GM23338 (cell line): ENCODE measurements at regions not wholly inside any gene's neighbourhood (a gene's known extent, or its start where the extent isn't known, plus 50 kb on each side); places are given as distances from the start of the nearest gene placed in this dataset.
A peak's percentile ranks its signal among the peaks of the same experiment; 100 is the strongest.

Source experiments
- ATAC-seq: fragments of 200-7000 bp; cut with Tn5 transposase; 3 replicates; pipeline ENCODE4 v1.9.1; 2020
- DNase-seq: peaks from one replicate; pipeline ENCODE4 v3.0.0-alpha.2; 2015; ENCODE audit warnings: low spot score
- H2AFZ ChIP-seq: fragments of 200-600 bp; sonication (generic); 2 replicates; pipeline ENCODE4 v1.8.0; 2016; ENCODE audit warnings: antibody characterized with exemption, mild to moderate bottlenecking, moderate library complexity
- H3F3A ChIP-seq: fragments of 200-600 bp; sonication (generic); replicated peaks from 2 replicates; pipeline ENCODE4 v1.8.0; 2017; ENCODE audit warnings: antibody characterized with exemption, mixed run types, low read depth
- H3K27ac ChIP-seq: fragments of 200-600 bp; sonication (generic); 2 replicates; pipeline ENCODE4 v1.6.1; 2016; ENCODE audit warnings: low read depth
- H3K27me3 ChIP-seq: fragments of 200-600 bp; sonication (generic); 2 replicates; pipeline ENCODE4 v1.8.0; 2016; ENCODE audit warnings: mild to moderate bottlenecking, mixed run types, moderate library complexity; ENCODE audit not compliant: insufficient read depth
- H3K36me3 ChIP-seq: fragments of 200-600 bp; sonication (generic); 2 replicates; pipeline ENCODE4 v1.8.0; 2016; ENCODE audit warnings: mild to moderate bottlenecking; ENCODE audit not compliant: insufficient read depth
- H3K4me1 ChIP-seq: fragments of 200-600 bp; sonication (generic); 2 replicates; pipeline ENCODE4 v1.8.0; 2016; ENCODE audit warnings: mild to moderate bottlenecking, moderate library complexity; ENCODE audit not compliant: insufficient read depth
- H3K4me2 ChIP-seq: fragments of 200-600 bp; sonication (generic); 2 replicates; pipeline ENCODE4 v1.7.1; 2017; ENCODE audit warnings: mixed run types
- H3K4me3 ChIP-seq: fragments of 200-600 bp; sonication (generic); 2 replicates; pipeline ENCODE4 v1.6.1; 2016; ENCODE audit warnings: mixed run types
- H3K79me2 ChIP-seq: fragments of 200-600 bp; sonication (generic); replicated peaks from 2 replicates; pipeline ENCODE4 v1.8.0; 2017; ENCODE audit warnings: mild to moderate bottlenecking; ENCODE audit not compliant: insufficient read depth
- H3K9me2 ChIP-seq: fragments of 200-600 bp; sonication (generic); 2 replicates; pipeline ENCODE4 v1.8.0; 2017; ENCODE audit not compliant: insufficient read depth
- H4K20me1 ChIP-seq: fragments of 200-600 bp; sonication (generic); replicated peaks from 2 replicates; pipeline ENCODE4 v1.8.0; 2017; ENCODE audit warnings: mild to moderate bottlenecking; ENCODE audit not compliant: insufficient read depth
- H3K27ac Mint-ChIP-seq: 2 replicates; pipeline ENCODE4 v1.8.0; 2020; ENCODE audit warnings: inconsistent platforms, mild to moderate bottlenecking, moderate library complexity, mixed read lengths
- H3K27me3 Mint-ChIP-seq: 3 replicates; pipeline ENCODE4 v1.8.0; 2022; ENCODE audit warnings: low read depth, mild to moderate bottlenecking, moderate library complexity, mixed read lengths, inconsistent platforms; ENCODE audit not compliant: insufficient read depth, poor library complexity
- H3K36me3 Mint-ChIP-seq: 3 replicates; pipeline ENCODE4 v1.8.0; 2021; ENCODE audit warnings: low read depth, mild to moderate bottlenecking, inconsistent platforms, moderate library complexity, mixed read lengths
- H3K4me1 Mint-ChIP-seq: 3 replicates; pipeline ENCODE4 v1.8.0; 2020; ENCODE audit warnings: mild to moderate bottlenecking, inconsistent platforms, mixed read lengths
- H3K4me3 Mint-ChIP-seq: 3 replicates; pipeline ENCODE4 v1.8.0; 2021; ENCODE audit warnings: moderate library complexity, mild to moderate bottlenecking, inconsistent platforms, mixed read lengths
- H3K9me3 Mint-ChIP-seq: 3 replicates; pipeline ENCODE4 v1.8.0; 2020; ENCODE audit warnings: moderate library complexity, mild to moderate bottlenecking, inconsistent platforms, mixed read lengths
- CTCF ChIP-seq, 2 experiments: fragments of 200-600 bp in 1 of 2; sonication (generic) in 1 of 2; conservative IDR thresholded peaks; 2 replicates each; pipeline versions ENCODE4 v1.5.1 to v1.6.1; 2016 to 2017; ENCODE audit warnings: antibody characterized with exemption in 2 of 2, low read depth in 2 of 2, mild to moderate bottlenecking in 2 of 2, moderate library complexity in 1 of 2
- ETS1 ChIP-seq: IDR thresholded peaks from 2 replicates; pipeline ENCODE4 v1.6.1; 2016; ENCODE audit warnings: antibody characterized with exemption
- EZH2 ChIP-seq: fragments of 200-600 bp; sonication (generic); IDR thresholded peaks from one replicate; pipeline ENCODE4 v1.8.0; 2017; ENCODE audit warnings: antibody characterized with exemption, mild to moderate bottlenecking, low read depth; ENCODE audit not compliant: unreplicated experiment
- EZH2phosphoT487 ChIP-seq: fragments of 200-600 bp; sonication (generic); IDR thresholded peaks from one replicate; pipeline ENCODE4 v1.8.1; 2018; ENCODE audit warnings: antibody characterized with exemption; ENCODE audit not compliant: unreplicated experiment
- JUNB ChIP-seq: IDR thresholded peaks from one replicate; pipeline ENCODE4 v1.6.1; 2016; ENCODE audit warnings: antibody characterized with exemption; ENCODE audit not compliant: unreplicated experiment
- POLR2AphosphoS5 ChIP-seq: IDR thresholded peaks from 2 replicates; pipeline ENCODE4 v1.6.1; 2016; ENCODE audit warnings: antibody characterized with exemption, low read depth
- STAT1 ChIP-seq: IDR thresholded peaks from one replicate; pipeline ENCODE4 v1.6.1; 2016; ENCODE audit warnings: antibody characterized with exemption; ENCODE audit not compliant: unreplicated experiment
- ZNF114 ChIP-seq: fragments of 250-450 bp; sonication (Bioruptor Pico); IDR thresholded peaks from 2 replicates; pipeline ENCODE4 v1.5.0; 2020; ENCODE audit warnings: mild to moderate bottlenecking, moderate library complexity
- ZNF331 ChIP-seq: fragments of 250-450 bp; sonication (Bioruptor Pico); IDR thresholded peaks from 2 replicates; pipeline ENCODE4 v1.5.0; 2020; ENCODE audit warnings: low read depth, mild to moderate bottlenecking, moderate library complexity
- TF ChIP-seq, protein P1 (sequence below): IDR thresholded peaks from one replicate; pipeline ENCODE4 v1.6.1; 2018; ENCODE audit warnings: antibody characterized with exemption; ENCODE audit not compliant: unreplicated experiment

- Mint-ChIP-seq H3K27me3 (peaks cover 3% of the 10 kb centered on the region), H3K9me3 (no peaks in the 10 kb centered on the region), H3K36me3 (no peaks in the 10 kb centered on the region), H3K27ac (no peak overlapping the region), H3K4me3 (no peak overlapping the region), H3K4me1 (peaks cover 16% of the 10 kb centered on the region)
- no peaks in the 10 kb centered on the region for H3K36me3 ChIP-seq
- no peak overlapping the region for H2AFZ ChIP-seq
- H4K20me1 ChIP-seq, result no peaks in the 10 kb centered on the region
- no peaks in the 10 kb centered on the region for H3K9me2 ChIP-seq
- H3K79me2 ChIP-seq, result no peaks in the 10 kb centered on the region
- H3K27ac ChIP-seq, result no peak overlapping the region
- no peaks in the 10 kb centered on the region for H3F3A ChIP-seq
- DNase-seq, result peak; percentile 3
- no peak overlapping the region; the same call in 1 of the 2 replicates for H3K4me2 ChIP-seq
- peaks cover 5% of the 10 kb centered on the region; the same call in 1 of the 2 replicates for H3K4me1 ChIP-seq
- no peak for TF ChIP-seq STAT1
- TF ChIP-seq EZH2phosphoT487, result no peak
- no peak for TF ChIP-seq EZH2
- no peak for TF ChIP-seq POLR2AphosphoS5
- no peak for TF ChIP-seq ZNF114 (CRISPR knock-in tag)
- TF ChIP-seq, protein P1, sequence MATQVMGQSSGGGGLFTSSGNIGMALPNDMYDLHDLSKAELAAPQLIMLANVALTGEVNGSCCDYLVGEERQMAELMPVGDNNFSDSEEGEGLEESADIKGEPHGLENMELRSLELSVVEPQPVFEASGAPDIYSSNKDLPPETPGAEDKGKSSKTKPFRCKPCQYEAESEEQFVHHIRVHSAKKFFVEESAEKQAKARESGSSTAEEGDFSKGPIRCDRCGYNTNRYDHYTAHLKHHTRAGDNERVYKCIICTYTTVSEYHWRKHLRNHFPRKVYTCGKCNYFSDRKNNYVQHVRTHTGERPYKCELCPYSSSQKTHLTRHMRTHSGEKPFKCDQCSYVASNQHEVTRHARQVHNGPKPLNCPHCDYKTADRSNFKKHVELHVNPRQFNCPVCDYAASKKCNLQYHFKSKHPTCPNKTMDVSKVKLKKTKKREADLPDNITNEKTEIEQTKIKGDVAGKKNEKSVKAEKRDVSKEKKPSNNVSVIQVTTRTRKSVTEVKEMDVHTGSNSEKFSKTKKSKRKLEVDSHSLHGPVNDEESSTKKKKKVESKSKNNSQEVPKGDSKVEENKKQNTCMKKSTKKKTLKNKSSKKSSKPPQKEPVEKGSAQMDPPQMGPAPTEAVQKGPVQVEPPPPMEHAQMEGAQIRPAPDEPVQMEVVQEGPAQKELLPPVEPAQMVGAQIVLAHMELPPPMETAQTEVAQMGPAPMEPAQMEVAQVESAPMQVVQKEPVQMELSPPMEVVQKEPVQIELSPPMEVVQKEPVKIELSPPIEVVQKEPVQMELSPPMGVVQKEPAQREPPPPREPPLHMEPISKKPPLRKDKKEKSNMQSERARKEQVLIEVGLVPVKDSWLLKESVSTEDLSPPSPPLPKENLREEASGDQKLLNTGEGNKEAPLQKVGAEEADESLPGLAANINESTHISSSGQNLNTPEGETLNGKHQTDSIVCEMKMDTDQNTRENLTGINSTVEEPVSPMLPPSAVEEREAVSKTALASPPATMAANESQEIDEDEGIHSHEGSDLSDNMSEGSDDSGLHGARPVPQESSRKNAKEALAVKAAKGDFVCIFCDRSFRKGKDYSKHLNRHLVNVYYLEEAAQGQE, result no peak
- no peak for TF ChIP-seq ZNF331 (CRISPR knock-in tag)
- no peaks in the 10 kb centered on the region for H3K27me3 ChIP-seq
- no peak for ATAC-seq
- H3K4me3 ChIP-seq, result no peak overlapping the region
These were observed 279.9 kb downstream of the GRIN2B start for GRCh38 chr12:13701502-13701901.

- no peak for TF ChIP-seq CTCF (conservative IDR thresholded peaks at IDR 0.05; ENCODE audit: low read depth in 2 of 2)
- TF ChIP-seq EZH2, result no peak
- TF ChIP-seq EZH2phosphoT487, result no peak
- TF ChIP-seq ETS1, result no peak
- TF ChIP-seq POLR2AphosphoS5, result no peak
- no peak for TF ChIP-seq JUNB
- TF ChIP-seq ZNF114 (CRISPR knock-in tag), result no peak
- TF ChIP-seq STAT1, result no peak
These were observed 283.4 kb downstream of the GRIN2B start for GRCh38 chr12:13697973-13698372.

More at GRCh38 chr12:13697973-13698372, 283.4 kb downstream of the GRIN2B start:
- Mint-ChIP-seq H3K27me3 (peaks cover 1% of the 10 kb centered on the region), H3K4me3 (no peak overlapping the region), H3K4me1 (peaks cover 16% of the 10 kb centered on the region), H3K9me3 (no peaks in the 10 kb centered on the region), H3K36me3 (no peaks in the 10 kb centered on the region; the same call in 2 of the 3 replicates), H3K27ac (no peak overlapping the region)
- Histone ChIP-seq H3K27ac (no peak overlapping the region), H3K9me2 (no peaks in the 10 kb centered on the region), H3K27me3 (no peaks in the 10 kb centered on the region), H3K36me3 (no peaks in the 10 kb centered on the region), H3F3A (no peaks in the 10 kb centered on the region), H3K4me3 (no peak overlapping the region), H4K20me1 (no peaks in the 10 kb centered on the region), H3K4me1 (peaks cover 5% of the 10 kb centered on the region; the same call in 1 of the 2 replicates), H3K4me2 (no peak overlapping the region), H3K79me2 (no peaks in the 10 kb centered on the region), H2AFZ (no peak overlapping the region)
- ATAC-seq (no peak), DNase-seq (no peak)
